ENCODE measurements at regions not wholly inside any gene's neighbourhood (a gene's known extent, or its start where the extent isn't known, plus 50 kb on each side); places are given as distances from the start of the nearest gene placed in this dataset.

DNA sequence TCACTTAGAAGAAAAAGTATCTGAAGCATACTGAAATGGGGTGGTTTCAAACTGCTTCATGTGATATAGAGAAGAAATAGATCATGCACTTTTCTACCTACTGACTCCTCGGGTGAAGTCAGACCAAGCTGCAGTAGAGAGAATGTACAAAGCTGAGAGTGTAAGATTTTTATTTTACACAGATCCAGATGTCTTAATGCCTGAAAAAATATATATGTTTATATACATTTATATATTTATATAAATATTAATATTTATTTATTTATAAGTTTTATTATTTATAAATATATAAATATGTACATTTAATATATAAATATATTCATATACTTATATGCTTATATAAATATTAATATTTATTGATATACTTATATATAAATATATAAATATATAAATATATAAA, 171.9 kb upstream of the SPOCK3 start (continued):
- TF ChIP-seq, protein P1, sequence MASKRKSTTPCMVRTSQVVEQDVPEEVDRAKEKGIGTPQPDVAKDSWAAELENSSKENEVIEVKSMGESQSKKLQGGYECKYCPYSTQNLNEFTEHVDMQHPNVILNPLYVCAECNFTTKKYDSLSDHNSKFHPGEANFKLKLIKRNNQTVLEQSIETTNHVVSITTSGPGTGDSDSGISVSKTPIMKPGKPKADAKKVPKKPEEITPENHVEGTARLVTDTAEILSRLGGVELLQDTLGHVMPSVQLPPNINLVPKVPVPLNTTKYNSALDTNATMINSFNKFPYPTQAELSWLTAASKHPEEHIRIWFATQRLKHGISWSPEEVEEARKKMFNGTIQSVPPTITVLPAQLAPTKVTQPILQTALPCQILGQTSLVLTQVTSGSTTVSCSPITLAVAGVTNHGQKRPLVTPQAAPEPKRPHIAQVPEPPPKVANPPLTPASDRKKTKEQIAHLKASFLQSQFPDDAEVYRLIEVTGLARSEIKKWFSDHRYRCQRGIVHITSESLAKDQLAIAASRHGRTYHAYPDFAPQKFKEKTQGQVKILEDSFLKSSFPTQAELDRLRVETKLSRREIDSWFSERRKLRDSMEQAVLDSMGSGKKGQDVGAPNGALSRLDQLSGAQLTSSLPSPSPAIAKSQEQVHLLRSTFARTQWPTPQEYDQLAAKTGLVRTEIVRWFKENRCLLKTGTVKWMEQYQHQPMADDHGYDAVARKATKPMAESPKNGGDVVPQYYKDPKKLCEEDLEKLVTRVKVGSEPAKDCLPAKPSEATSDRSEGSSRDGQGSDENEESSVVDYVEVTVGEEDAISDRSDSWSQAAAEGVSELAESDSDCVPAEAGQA (IDR thresholded peaks at IDR 0.05; ENCODE audit: low read depth) = no peak
- TF ChIP-seq, protein P1 (CRISPR knock-in tag; IDR thresholded peaks at IDR 0.05; ENCODE audit: borderline replicate concordance) = no peak
- TF ChIP-seq ARHGAP35 (CRISPR knock-in tag; IDR thresholded peaks at IDR 0.05; ENCODE audit: borderline replicate concordance) = no peak
- TF ChIP-seq, protein P2, sequence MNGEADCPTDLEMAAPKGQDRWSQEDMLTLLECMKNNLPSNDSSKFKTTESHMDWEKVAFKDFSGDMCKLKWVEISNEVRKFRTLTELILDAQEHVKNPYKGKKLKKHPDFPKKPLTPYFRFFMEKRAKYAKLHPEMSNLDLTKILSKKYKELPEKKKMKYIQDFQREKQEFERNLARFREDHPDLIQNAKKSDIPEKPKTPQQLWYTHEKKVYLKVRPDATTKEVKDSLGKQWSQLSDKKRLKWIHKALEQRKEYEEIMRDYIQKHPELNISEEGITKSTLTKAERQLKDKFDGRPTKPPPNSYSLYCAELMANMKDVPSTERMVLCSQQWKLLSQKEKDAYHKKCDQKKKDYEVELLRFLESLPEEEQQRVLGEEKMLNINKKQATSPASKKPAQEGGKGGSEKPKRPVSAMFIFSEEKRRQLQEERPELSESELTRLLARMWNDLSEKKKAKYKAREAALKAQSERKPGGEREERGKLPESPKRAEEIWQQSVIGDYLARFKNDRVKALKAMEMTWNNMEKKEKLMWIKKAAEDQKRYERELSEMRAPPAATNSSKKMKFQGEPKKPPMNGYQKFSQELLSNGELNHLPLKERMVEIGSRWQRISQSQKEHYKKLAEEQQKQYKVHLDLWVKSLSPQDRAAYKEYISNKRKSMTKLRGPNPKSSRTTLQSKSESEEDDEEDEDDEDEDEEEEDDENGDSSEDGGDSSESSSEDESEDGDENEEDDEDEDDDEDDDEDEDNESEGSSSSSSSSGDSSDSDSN (CRISPR knock-in tag; IDR thresholded peaks at IDR 0.05) = no peak

GRCh38 chr4:167415461-167415860, 181.2 kb upstream of the SPOCK3 start:
- Histone ChIP-seq H3K27me3 (ENCODE audit: control insufficient read depth in 1 of 2, insufficient read depth in 2 of 2, low read length in 2 of 2) (no peaks in the 10 kb centered on the region), H3K9ac (ENCODE audit: insufficient read depth, low read depth, low read length) (no peak overlapping the region), H2AFZ (ENCODE audit: low read length) (no peak overlapping the region), H3K27ac (ENCODE audit: extremely low read length, insufficient read depth, low read length) (no peak overlapping the region), H3K36me3 (replicated peaks in 1 of 2; ENCODE audit: control insufficient read depth in 1 of 2, insufficient read depth in 2 of 2, low read length in 2 of 2) (no peaks in the 10 kb centered on the region), H4K20me1 (ENCODE audit: insufficient read depth, low read length) (no peaks in the 10 kb centered on the region), H3K79me2 (ENCODE audit: insufficient read depth, low read length) (no peaks in the 10 kb centered on the region), H3K4me2 (ENCODE audit: low read depth, low read length) (no peak overlapping the region), H3K4me3 (replicated peaks in 1 of 3; ENCODE audit: insufficient read depth in 1 of 3, low read depth in 2 of 3, low read length in 3 of 3) (no peak overlapping the region), H3K9me3 (ENCODE audit: low read length) (no peaks in the 10 kb centered on the region), H3K4me1 (ENCODE audit: insufficient read depth, low read length) (no peaks in the 10 kb centered on the region)
- DNase-seq (ENCODE audit: low spot score) (no peak), ATAC-seq (no peak), FAIRE-seq (no peak)
- WGBS (ENCODE audit: low lambda C conversion rate) = 4% methylated on average over 4 of the region's 4 CpGs
- intact Hi-C loops (cut with micrococcal nuclease; ENCODE audit: unreplicated experiment) = no loop called here
- in situ Hi-C loops (cut with HindIII; ENCODE audit: extremely low pct_ligation_motif_present, low pct_unique_long_range_greater_than_20kb) = no loop called here
- BruUV-seq (replicated peaks) = no TSS peak
- ChIA-PET CTCF (ENCODE audit: low intra/inter-chr PET ratio, low total read pairs) (no interaction called here), POLR2A (no interaction called here)
- TF ChIP-seq ZNF333 (CRISPR knock-in tag; IDR thresholded peaks at IDR 0.05; ENCODE audit: borderline replicate concordance) = no peak
- no peak for TF ChIP-seq PHF20 (CRISPR knock-in tag; IDR thresholded peaks at IDR 0.05)
- TF ChIP-seq ETV5 (CRISPR knock-in tag; IDR thresholded peaks at IDR 0.05; ENCODE audit: borderline replicate concordance) = no peak
- peak; percentile 60 for TF ChIP-seq MAFF (IDR thresholded peaks at IDR 0.05; ENCODE audit: low read depth, low read length)
- TF ChIP-seq AKAP8 (CRISPR knock-in tag; IDR thresholded peaks at IDR 0.05) = no peak
- peak in 1 of 2 experiments; percentile 60; a peak in 2 of 4 replicates for TF ChIP-seq MAFK (conservative IDR thresholded peaks at IDR 0.05 in 1 of 2, IDR thresholded peaks at IDR 0.05 in 1 of 2; ENCODE audit: low read length in 2 of 2)

All from HepG2 (cell line).